ENCODE measurements at regions not wholly inside any gene's neighbourhood (a gene's known extent, or its start where the extent isn't known, plus 50 kb on each side); places are given as distances from the start of the nearest gene placed in this dataset.
A peak's percentile ranks its signal among the peaks of the same experiment; 100 is the strongest.

DNA sequence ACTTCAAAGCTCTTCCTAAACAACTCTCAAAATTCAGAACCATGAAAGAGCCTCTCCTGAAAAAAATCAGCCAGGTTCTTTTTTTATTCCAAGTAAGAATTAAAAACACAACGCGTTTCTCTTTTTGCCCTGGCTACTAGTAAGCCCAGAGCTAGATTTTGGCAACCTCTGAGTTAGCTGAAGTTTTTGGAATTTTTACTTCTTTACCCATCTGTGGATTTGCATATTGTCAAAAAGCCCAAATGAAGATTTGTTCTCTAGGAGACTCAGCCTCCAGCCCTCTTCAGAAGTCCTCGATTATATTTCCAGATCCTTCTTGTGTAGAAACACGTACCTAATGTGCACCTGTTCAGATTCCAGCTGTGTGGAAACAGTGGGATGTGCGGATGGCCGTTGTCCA, 517.9 kb downstream of the TBC1D22A start:
- DNase-seq (ENCODE audit: low spot score): no peak

DNA sequence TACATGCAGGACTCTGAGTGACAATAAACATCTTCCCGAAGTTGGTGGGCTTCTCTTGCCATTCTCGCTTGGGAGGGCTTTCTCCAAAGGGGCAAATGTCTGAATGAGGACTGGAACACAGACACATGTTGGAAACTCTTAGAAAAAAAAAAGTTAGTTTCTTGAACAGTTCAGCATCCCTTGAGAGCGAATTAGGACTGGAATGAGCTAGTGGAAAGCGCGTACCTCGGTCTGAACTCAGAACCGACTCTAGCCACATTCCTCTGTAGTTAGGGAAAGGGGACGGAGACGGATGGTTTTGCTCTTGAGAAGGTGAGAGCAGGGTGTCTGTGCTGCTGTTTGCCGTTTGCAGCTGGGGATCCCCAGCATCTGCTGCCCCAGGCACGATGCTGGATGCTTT, 517.3 kb downstream of the TBC1D22A start:
- DNase-seq (ENCODE audit: low spot score): no peak

DNA sequence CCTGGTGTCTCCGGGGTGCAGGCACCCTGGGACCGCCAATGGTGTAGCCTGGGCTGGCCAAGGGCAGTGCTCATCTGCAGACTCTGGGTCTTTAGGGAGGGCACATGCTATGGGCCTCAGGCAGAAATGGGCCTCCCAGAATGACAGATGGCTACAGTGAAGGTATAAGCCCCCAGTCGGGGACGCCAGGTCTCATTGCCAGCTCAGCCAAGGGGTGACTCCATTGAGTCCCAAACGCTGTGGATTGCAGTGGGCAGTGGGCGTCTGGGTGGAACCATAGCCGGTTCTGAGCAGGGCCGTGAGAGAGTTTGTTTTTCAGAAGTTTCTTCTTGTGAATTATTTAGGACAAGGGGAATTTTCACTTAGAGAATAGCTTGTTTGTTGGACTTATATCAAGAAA, 516.9 kb downstream of the TBC1D22A start:
- no peak for DNase-seq (ENCODE audit: low spot score)

DNA sequence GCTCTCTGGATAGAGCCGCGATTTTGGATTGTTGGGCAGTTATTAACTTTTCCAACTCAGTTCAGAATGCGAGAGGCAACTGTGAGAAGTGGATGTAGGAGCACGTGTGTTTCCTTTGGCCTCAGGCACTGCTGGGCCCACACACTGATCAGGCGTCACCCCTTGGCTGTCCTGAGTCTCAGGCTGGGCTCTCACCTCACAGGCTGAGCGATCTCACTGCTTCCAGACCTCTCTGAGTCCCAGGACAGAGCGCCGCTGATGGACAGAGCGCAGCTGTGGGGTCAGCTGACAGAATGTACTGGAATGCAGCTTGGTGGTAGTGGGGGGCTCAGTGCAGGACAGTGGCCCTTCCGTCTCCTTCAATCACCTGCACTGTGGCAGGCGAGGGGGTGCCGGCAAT, 516.2 kb downstream of the TBC1D22A start:
- no peak for DNase-seq (ENCODE audit: low spot score)

DNA sequence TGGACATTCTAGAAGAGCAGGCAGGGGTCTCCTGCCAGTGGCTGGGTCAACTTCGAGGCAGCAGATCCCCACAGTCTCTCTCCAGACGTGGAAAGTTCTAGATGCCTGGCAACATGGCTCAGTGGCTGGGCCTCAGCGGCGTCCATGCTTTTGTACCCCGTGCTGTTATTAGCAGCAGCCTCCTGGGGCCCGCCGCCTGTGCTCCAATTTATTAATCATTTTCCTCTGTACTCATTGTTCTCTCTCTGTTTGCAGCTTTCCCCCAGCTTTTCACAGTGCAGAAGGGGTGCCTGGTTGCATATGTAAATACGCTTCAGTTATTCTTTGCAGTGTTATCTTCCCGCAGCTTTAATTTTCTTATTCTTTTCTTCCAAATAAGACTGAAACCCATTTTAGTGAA, 515.1 kb downstream of the TBC1D22A start:
- no peak for DNase-seq (ENCODE audit: low spot score)

DNA sequence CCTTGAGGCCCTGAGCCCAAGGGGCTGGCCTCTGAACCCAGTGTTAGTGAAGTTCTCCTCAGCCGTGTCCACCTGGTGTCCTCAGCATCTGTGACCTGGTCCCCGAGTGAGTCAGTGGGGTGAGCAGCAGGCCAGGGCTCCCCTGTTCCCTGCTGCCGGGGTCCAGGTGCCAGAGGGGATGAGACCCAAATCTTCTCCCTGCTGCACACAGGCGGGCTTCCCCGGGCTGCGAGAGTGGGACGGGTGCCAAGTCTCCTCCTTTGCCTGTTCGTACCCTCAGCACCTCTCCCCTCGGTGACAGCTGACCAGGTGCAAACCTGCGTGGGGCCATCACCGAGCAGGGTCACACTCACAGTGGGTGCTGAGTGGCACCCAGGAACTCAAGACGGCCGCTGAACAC, 514.5 kb downstream of the TBC1D22A start:
- no peak for DNase-seq (ENCODE audit: low spot score)

DNA sequence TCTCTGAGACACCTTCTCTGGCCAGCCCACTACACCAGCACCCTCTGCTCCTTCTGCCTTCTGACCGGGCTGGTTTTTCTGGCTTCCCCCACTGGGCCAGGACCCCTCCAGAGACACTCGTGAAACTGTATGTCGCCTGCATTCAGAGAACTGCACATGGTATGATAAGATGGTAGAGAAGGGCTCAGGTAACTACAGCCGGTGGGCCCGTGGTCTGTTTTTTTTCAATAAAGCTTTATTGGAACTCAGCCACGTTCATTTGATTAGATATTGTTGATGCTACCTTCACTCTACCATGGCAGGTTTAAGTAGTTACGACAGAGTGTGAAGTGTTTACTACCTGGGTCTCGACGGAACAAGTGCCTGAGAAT, 514.0 kb downstream of the TBC1D22A start:
- no peak for DNase-seq (ENCODE audit: low spot score)

DNA sequence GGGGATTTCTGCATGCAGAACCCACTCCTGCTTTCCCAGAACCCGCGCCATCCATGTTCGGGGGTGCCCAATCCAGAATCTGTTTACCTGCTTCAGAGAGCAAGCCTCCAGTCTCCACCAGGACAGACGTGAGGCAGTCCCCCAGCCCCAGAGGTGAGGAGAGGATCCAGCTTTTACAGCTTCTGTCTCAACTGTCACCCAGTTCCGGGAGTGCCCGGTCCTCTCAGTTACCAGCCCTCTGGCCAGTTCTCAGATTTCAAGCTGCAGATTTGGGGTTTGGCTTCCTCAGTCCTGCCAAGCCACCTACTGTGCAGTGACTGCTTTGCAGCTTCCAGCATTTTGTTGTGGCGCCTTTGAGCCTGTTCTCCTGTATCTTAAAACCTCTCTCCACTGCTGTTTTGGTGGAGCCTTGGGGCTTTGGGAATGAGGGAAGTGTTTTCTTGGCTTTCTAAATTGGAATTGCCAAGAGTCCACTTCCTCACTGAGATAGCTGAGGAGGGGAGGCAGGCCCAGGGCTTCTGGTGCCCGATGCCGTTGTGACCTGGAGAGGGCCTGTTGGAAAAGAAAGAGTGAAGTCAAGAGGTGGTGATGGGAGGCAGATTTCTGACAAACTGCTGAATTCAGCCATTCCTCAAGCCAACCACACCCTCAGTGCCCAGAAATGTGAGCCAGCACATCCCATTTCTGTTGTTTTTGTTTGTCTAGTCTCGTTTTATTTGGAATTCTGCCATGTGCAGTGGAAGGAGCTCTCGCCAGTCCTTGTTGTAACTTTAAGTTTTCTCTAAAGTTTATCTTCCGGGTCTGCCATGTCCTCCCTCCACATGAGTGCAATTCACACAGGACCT, 513.4 kb downstream of the TBC1D22A start:
- peak; percentile 29 for DNase-seq (ENCODE audit: low spot score)

DNA sequence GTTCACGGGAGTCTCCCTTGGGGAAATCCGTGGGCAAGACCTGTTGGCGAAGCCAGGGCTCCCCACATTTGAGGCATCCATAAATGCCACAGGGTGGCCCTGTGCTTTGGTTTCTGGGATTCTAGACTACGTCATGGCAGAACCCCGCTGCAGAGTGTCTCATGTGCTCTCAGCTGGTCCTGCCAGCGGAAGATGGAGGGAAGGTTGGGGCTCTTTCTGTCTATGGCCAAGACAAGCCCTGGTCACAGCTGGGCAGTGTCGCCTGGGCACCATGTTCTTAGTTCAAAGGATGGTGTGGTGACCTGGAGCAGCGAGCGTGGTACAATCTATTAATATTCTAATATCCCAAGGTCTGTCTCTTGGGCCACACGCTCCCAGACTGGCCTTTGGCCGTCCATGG, 511.7 kb downstream of the TBC1D22A start:
- DNase-seq (ENCODE audit: low spot score): no peak

DNA sequence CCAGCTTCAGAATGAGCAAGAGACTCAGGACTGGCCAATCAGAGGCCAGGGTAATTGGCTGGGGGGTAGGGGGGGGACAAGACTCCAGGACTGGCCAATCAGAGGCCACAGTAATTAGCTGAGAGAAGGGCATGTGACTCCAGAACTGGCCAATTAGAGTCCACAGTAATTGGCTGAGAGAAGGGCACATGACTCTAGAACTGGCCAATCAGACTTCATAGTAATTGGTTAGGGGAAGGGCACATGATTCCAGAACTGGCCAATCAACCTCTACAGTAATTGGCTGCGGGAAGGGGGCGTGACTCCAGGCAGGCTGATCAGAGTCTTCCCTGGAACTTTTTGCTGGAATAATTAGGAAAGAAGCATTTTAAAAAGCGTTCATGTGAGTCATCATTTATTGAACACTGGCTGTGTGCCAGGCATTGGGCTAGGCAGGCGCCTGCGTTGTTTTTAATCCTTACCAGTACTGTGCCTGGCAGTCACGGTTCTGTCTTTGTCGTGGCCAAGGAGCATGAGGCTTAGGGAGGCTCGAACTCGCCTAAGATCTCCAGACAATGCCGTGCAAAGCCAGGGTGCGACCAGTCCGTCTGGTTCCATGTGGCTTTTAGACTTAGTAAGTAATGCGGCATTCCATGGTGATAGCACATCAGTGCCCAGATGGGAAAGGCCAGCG, 508.1 kb downstream of the TBC1D22A start:
- no peak for DNase-seq (ENCODE audit: low spot score)

DNA sequence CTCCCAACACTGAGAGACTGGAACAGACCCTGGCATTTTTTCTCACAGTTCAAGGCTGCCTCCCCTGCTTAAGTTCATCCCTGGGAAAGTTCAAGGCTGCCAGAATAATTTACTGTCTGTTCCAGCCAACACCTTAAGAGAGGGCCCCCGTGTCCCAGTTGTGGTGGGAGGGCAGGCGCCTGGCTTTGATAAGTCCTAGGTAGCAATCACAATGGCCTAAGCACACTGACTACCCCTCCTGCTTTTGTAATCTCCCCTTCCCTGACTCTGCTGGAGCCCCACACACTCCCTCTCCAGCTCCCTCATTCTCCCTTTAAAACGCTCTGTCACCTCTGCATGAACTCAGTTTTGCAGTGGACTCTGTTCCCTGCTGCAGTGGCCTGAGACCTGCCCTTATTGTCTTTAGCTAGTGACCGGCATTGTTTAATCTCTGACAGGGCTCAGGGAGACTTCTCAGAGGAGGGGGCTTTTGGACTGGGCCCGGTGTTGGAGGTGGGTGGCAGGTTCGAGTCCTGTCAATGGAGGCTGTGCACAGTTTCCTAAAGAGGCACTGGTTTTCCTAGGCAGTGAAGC, 507.2 kb downstream of the TBC1D22A start:
- no peak for DNase-seq (ENCODE audit: low spot score)

DNA sequence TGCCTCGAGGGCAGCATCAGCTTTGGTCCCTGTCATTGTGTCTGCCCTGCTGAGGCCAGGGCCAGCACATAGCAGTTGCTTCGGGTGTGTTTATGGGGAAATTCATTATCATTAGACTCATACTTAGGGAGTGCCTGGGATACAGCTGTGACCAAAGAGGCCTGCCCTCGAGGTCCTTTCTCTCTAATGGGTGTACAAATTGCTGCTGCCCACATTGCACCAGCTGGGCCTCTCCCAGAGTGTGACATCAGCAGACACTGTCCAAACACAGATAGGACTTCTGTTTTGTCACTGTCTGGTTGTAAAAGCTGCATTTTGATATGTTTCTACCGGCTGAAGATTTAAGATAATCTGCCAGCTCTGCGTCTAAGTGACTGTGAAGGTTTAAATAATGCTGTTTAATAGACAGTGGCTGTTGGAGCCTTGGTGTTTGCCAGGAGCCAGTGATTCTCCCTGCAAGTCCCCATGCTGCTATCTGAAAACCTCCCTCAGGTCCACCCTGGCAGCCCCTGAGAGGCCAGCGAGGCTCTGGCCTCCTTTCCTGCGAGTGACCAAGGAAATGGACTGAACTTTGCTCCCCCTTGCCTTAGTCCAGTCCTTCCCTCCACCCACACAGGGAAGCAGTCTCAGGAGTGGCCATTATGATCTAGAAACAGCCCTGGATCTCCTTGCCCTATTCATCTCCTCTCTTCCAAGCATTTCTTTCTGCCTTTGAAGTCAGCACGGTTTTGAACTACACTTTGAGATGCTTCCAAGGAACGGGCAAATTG, 505.2 kb downstream of the TBC1D22A start:
- no peak for DNase-seq (ENCODE audit: low spot score)

DNA sequence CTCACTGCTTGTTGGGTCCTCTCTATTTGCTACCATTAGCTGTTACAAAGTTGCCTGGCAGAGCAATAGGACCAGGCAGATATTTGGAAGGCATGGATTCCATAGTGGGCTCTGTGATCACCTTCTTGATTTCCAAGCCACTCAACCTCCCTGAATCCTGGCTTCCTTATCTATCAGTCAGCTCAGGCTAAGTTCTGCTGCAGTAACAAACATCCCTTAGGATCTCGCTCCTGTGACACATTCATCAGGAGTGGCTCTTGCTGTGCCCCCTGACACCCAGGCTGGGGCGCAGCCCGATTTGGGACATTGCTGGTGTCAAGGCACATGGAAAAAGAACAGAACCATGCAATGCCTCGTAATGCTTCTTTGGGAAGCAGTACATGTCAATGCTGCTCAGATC, 503.9 kb downstream of the TBC1D22A start:
- DNase-seq (ENCODE audit: low spot score): no peak

DNA sequence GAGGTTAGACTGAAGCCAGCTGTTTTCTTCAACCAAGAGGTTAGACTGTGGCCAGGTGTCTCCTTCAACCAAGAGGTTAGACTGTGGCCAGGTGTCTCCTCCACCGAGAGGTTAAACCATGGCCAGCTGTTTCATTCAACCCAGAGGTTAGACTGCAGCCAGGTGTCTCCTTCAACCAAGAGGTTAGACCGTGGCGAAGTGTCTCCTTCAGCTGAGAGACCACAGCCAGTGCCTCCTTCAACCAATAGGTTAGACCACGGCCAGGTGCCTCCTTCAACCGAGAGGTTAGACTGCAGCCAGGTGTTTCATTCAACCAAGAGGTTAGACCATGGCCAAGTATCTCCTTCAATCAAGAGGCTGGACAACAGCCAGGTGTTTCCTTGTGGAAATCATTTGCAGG, 498.1 kb downstream of the TBC1D22A start:
- no peak for DNase-seq (ENCODE audit: low spot score)

DNA sequence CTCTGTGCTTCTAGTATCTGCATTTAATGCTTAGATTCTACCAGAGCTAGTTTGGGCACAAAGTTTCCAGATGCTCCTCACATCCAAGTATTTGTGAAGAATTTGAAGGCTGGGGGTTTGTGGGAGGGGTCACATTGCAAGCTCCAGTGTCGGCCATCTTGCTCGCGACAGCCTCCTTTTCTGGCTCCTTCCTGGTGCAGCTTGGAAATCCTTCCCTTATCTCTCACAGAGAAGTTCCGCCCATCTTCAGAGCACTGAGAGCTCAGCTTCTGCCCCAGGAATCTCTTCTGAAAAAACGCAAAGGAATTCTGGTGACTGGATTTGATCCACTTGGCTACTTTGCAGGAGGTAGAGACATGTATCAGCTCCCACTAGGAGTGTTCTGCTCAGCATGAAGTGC, 497.5 kb downstream of the TBC1D22A start:
- no peak for DNase-seq (ENCODE audit: low spot score)

DNA sequence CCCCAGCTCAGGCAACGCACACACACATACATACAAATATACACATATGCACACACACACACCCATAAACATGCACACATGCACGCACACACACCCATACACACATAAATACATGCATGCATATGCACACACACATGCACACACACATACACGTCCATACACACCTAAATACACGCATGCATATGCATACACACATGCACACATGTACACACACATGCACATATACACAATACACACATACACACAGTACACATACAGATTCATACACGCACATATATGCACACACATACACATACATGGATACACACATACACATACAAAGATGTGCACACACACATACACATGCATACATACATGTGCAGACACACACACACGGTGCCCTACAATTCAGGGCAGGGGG, 496.6 kb downstream of the TBC1D22A start:
- DNase-seq (ENCODE audit: low spot score): no peak

DNA sequence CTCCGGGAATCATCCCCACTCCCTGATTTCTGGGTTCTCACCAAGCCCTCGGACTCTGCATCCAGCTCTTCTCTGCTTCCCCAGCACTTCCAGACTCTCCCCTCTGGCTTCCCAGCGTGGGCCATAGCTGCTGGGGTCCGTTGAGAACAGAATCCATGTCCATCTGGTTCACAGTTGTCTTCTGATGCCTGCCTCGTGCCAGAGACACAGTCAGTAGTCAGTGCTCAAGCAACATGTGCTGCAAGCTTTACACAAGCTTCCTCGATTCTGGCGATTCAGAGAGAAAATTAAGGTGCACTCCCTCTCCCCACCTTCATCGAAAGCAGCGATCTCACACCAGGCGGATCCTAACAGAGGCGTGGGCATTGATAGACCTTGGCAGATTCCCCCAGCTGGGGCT, 495.5 kb downstream of the TBC1D22A start:
- DNase-seq (ENCODE audit: low spot score): no peak

DNA sequence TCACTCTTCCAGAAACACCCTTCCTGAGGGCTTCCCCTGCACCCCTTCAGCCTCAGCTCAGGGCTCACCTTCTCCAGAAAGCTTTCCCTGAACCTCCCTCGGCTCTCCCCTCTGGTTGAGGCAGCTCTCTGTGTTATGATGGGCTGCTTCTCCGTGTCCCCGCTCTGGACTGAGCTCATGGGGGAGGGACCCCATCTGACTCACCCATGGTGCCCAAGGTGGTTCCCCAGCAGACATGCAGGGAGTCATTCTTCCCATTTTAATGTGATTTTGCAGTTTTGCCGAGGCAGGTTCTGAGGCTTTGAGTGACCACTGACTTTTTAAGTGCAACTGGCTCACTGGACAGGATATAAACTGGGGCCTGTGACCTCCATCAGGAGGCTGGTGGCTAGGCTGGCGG, 495.1 kb downstream of the TBC1D22A start:
- no peak for DNase-seq (ENCODE audit: low spot score)

DNA sequence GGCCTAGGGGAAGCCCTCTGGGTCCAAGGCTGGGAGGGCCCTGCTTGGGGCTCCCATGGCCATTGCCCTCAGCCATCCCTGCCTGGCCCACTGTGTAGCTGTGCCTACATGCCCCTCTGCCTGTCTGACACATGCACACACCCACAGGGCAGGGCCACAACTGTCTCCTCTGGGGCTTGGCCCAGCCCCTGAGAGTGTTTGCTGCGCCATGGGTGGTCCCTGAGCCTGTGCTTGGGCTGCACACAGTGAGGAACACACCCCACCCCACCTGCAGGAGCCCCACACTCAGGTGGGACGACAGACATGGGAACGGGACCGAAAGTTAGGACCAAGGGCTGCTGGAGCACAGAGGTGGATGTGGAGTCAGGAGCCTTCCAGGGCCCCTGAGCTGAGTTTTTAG, 489.5 kb downstream of the TBC1D22A start:
- no peak for DNase-seq (ENCODE audit: low spot score)

DNA sequence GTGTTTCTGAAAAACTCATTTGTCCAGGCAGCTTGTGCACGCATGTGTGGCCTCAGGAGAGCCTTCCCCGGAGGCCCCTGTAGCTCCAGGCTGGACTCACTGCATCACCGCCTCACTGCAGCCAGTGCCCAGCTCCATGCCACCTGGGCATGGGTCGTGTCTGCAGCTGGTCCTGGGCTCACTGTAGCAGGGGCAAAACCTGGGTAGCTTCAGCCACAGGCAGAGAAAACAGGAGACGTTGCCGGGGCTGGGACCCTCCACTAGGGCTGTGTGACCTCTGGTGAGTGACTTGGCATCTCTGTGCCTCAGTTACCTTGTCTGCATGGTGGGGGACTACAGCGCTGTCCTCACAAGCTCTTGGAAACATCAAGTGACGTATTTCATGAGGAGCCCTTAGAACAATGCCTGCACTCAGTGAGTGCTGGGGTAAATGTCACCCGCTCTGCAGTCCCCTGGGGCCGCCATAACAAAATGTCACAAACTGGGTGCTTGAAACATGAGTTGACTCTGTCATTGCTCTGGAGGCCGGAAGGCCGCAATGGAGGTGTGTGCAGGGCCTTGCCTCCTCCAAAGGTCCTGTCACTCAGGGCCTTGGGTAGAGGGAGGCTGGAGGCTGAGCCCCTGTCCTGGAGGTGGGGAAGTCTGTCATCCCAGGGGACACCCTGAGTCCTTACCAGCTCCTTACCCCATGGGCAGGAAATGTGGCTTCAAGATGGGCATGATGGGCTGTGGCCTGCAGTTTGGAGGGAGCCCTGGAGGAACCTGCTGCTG, 488.7 kb downstream of the TBC1D22A start:
- DNase-seq (ENCODE audit: low spot score): no peak

DNA sequence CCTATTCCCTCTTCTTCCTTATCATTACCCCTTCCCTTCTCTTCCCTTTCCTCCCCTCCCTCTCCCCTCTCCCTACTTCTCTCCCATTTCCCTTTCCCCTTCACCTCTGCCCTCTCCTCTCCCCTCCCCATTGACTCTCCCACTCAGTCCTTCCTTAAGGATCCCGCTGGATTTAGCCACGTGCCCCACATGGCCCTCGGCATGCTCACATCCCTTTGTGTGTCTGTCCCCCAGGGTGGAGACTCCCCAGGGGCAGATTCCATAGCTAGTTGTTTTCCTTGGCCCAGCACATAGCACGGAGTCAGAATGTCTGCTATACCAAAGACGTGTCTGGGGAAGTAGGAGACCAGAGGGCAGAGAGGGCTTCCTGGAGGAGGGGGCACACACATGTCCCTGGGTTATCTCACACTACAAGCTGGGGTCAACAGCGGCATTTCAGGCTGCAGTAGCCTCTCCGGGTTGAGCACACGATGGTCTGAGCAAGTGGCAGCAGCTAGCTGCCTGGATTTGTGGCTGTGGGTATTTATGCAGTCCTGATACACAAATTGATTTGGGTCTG, 487.0 kb downstream of the TBC1D22A start:
- DNase-seq (ENCODE audit: low spot score): no peak

DNA sequence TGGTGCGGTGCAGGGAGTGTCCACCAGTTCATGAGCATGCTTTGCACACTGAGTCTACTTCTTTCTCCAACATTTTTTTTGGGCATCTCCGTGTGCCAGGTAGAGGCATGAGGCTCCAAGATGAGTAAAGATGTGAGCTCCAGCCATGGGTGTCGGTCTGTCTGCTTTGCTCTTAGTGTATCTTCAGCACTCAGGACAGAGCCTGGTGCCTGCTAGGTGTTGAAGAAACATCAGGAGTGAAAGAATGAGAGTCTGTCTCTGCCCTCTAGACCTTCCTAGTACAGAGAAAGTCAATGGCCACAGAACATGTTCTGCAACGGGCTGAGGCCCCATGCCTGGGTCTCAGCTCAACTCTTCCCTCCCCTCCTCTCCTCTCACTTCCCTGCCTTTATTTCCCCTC, 486.5 kb downstream of the TBC1D22A start:
- no peak for DNase-seq (ENCODE audit: low spot score)
